SKM-1 (cell line): ENCODE measurements at regions not wholly inside any gene's neighbourhood (a gene's known extent, or its start where the extent isn't known, plus 50 kb on each side); places are given as distances from the start of the nearest gene placed in this dataset.

Source experiments
- DNase-seq: peaks from one replicate; lab custom pipeline; 2025; ENCODE audit not compliant: unreplicated experiment; lab: John Stamatoyannopoulos, UW

GRCh38 chr14:100638211-100638855 lies 51.1 kb upstream of the BEGAIN start:
- no peak for DNase-seq

- no peak for DNase-seq
Observed at GRCh38 chr14:100639280-100639679, 52.1 kb upstream of the BEGAIN start.

- no peak for DNase-seq
Observed at GRCh38 chr14:100640471-100641273, 53.5 kb upstream of the BEGAIN start.

DNA sequence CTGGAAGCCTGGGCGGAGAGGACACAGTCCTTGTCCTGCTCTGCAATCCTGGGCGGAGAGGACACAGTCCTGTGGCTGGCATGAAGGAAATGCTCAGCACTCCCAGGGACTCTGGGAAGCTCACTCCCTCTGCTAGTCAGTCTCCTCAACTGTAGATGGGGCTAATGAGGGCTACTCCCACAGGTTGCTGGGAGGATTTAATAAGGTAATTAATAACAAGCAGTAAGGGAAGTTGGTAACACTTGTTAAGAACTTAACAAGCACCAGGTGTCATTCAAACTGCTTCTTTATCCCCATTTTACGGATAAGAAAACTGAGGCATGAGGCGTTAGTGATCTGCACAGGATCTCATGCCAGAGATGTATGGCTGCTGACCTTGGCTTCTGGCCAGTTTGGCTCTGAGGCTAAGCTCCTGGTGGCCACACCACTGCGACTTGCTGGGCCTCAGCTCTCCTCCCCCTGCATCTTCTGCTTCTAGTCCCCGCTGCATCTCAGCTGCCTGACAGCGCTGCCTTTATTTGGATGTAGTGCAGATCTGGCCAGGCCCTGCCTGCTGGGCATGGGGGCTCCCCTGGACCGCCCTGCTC lies 54.1 kb upstream of the BEGAIN start:
- DNase-seq = no peak

DNA sequence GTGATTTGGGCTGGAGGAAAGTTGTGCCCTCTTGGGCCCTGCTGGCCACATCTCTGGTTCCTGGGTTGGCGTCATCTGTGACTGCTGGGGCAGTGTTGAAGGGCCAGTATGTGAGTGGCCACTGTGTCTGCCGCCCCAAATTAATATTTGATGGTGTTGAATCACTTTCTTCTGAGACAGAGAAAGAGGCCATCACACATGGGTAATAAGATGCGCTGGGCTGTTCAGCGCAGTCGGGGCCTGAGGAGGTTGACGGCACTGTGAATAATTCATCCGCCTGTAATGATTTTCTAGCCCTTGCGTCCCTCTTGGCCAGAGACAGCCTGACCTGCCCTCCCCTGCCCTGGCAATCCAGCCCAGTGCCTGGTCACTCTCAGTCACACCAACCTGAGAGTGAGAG lies 56.2 kb upstream of the BEGAIN start:
- no peak for DNase-seq

GRCh38 chr14:100644383-100644782 lies 57.2 kb upstream of the BEGAIN start:
- DNase-seq = no peak

GRCh38 chr14:100644784-100645183 lies 57.6 kb upstream of the BEGAIN start:
- DNase-seq = no peak

GRCh38 chr14:100645196-100645981 lies 58.2 kb upstream of the BEGAIN start:
- DNase-seq = peak; percentile 28

GRCh38 chr14:100645982-100646314 lies 58.7 kb upstream of the BEGAIN start:
- no peak for DNase-seq

DNA sequence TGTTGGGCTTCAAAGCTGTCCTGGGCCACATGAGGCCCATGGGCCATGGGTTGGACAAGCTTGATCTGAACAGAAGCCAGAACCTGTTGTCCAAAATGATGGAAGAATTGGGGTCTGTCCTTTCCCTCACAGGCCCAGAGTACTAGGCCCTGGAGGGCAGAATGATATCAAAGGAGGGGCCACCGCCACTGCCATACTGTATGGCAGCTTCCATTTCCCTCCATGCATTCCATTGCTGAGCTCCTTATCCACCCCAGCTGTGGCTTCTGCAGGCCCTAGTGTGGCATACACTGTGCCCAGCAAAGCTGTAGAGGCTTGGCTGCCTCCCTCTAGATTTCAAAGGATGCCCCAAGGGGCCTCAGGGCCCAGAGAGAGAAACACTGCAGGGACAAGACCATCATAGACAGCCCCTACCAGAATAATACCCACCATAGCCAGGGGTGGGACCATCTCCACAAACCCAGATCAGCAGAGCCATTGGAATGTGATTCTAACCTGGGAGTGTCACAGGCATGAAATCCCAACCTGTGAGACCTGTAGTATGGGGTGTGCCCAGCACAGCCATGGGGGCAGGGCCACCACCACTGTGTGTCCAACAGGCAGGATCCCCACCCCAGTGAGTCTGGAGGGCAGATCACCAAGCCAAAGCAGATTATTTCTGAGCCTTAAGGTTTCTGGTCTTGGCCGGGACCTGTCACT lies 61.4 kb upstream of the BEGAIN start:
- DNase-seq = no peak

DNA sequence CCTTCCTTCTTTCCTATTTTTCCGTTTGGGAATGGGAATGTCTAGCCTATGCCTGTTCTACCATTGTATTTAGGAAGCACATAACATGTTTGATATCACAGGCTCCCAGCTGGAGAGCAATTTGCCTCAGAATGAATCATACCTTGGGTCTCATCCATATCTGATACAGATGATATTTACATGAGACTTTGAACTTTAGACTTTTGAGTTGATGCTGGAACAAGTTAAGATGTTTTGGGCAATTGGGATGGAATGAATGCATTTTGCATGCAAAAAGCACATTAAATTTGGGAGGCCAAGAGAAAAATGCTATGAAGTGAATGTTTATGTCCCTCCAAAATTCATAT lies 61.9 kb upstream of the BEGAIN start:
- no peak for DNase-seq

GRCh38 chr14:100651999-100652508 lies 64.8 kb upstream of the BEGAIN start:
- DNase-seq = no peak

- DNase-seq = no peak
Observed at GRCh38 chr14:100652744-100653143, 65.5 kb upstream of the BEGAIN start.

DNA sequence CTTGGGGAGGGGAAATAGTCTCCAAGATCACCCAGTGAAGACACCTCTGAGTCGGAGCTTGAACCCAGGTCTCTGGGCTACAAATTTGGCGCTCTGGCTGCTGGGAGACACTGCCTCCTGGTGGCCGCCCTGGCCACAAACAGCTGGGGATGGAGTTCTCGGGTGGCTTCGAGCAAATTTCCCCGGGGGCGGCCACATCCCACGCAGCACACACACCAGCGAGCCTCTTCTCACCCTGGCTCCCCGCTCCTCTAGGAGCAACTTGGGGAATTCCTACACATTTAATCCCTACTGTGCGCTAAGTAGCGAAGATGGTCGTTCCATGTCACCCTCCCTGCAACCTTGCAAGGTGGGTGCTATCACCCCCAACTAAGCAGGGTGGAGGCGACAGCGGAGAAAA lies 66.2 kb upstream of the BEGAIN start:
- DNase-seq = no peak

DNA sequence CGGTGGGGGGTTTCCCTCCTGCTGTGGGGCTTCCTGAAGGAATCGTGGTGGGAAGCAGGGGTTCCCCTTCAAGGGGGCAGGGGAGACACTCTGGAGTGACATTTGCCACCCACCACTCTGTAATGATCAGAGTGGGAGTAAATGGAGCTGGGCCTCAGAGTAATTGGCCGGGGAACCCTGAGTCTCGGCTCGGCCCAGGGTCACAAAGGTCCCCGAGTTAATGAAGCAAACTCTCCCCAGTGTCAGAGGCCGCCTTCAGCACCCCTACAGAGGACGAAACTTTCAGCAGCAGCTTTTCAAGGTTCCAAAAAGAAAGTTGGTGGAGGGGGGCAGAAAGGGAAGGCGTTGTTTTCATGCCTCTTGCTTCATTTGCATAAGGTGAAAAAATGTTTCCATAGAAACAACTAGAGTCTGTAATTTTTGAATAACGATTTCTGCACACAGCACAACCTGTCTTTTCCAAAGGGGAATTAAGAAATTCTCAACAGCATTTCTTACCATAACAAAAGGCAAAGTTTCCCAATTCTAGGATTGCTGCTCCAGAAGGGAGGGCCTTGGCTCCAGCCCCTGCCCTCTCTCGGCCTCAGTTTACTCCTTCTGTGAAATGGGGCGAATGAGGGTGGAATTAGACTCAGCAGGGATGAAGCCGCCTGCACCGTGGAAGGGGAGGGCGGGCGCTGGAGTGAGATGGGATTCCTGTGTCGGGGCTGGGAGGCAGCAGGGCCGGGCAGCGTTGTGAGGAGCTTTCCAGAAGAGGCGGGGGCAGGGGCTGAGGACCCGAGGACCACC lies 67.0 kb upstream of the BEGAIN start:
- DNase-seq = no peak

GRCh38 chr14:100654814-100655740 lies 67.9 kb upstream of the BEGAIN start:
- no peak for DNase-seq

DNA sequence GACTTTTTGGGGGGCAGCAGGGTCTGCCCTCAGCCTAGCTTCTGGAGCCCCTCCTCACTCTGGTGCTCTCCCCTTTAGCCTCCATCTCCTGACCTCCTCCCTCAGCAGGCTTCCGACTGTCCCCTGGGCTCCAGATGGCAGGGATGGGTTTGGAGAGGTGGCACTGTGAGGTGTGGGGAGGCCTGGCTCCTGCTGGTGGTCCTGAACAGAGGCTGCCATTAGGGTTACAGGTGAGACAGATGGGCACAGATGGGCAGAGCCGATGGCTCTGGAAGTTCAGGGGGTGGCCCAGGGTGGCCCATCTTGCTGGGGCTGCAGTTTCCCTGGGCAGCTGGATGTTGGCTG lies 68.5 kb upstream of the BEGAIN start:
- no peak for DNase-seq

DNA sequence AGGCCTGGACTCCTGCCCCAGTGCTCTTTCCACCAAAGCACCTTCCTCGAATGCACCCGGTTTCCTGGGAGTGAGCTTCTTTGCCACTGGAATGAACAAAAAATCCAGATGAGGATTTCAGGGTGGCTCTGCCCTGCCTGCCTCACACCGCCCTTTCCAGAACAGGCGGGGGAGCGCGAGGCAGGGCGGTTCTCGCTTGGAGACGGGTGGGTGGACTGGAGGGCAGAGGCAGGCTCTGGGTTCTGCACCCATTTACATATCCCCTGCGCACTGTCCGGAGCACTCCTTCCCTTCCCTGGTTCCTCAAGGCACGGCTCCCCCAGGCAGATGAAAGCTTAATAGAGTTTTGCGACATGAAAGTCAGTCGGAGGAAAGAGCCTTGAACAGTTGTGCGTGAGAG lies 69.7 kb upstream of the DLK1 start:
- DNase-seq = no peak

DNA sequence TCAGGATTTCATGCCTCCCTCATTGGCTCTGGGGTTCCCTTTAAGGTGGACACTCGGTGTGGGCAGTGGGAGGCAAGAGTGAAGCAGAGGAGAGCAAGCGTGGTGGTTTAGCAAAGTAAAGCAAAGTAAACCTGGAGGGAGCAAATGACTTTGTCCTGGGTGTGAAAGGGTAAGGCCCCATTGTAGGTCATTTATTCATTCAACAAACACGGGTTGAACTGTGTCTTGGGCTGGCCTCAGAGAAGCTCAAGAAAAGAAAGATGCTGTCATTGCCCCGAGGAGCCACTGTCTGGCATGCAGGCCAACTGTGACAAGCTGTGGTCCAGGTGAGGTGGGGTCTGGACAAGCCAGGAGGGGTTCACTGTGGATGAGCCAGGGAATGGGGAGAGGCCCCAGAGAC lies 68.9 kb upstream of the DLK1 start:
- DNase-seq = no peak
